Coronary artery (tissue), 2 donors: ENCODE measurements at regions not wholly inside any gene's neighbourhood (a gene's known extent, or its start where the extent isn't known, plus 50 kb on each side); places are given as distances from the start of the nearest gene placed in this dataset.

Experiments
- DNase-seq: peaks from one replicate; pipeline ENCODE4 v3.0.0-alpha.2; 2017; ENCODE audit warnings: low spot score
- H3K27ac ChIP-seq, 2 donors: fragments of 200-600 bp; sonication (generic); one replicate each; pipeline ENCODE4 v1.5.1; 2016 to 2019
- H3K4me3 ChIP-seq: fragments of 200-600 bp; sonication (generic); 2 replicates; pipeline ENCODE4 v1.5.1; 2016; ENCODE audit warnings: mild to moderate bottlenecking, moderate library complexity
- CTCF ChIP-seq: fragments of 200-600 bp; sonication (generic); IDR thresholded peaks from one replicate; pipeline ENCODE4 v1.5.1; 2019; ENCODE audit warnings: antibody characterized with exemption

GRCh38 chr1:199287206-199287605 is 648.4 kb downstream of the PTPRC start:
- Histone ChIP-seq H3K27ac (no peak overlapping the region), H3K4me3 (no peak overlapping the region)
- DNase-seq = no peak
- no peak for TF ChIP-seq CTCF

GRCh38 chr1:199287647-199288046 is 648.8 kb downstream of the PTPRC start:
- Histone ChIP-seq H3K27ac (no peak overlapping the region), H3K4me3 (no peak overlapping the region)
- DNase-seq = no peak
- TF ChIP-seq CTCF = no peak

- Histone ChIP-seq H3K4me3 (no peak overlapping the region), H3K27ac (no peak overlapping the region)
- TF ChIP-seq CTCF = no peak
- no peak for DNase-seq
These were observed 651.3 kb downstream of the PTPRC start for GRCh38 chr1:199290186-199290585.

- H3K4me3 ChIP-seq = no peak overlapping the region
- TF ChIP-seq CTCF = no peak
- no peak overlapping the region for H3K27ac ChIP-seq
- no peak for DNase-seq
These were observed 652.3 kb downstream of the PTPRC start for GRCh38 chr1:199291022-199291740.

- H3K4me3 ChIP-seq = no peak overlapping the region
- DNase-seq = no peak
- H3K27ac ChIP-seq = no peak overlapping the region
- no peak for TF ChIP-seq CTCF
These were observed 654.1 kb downstream of the PTPRC start for GRCh38 chr1:199292896-199293295.

- no peak for DNase-seq
- H3K27ac ChIP-seq = no peak overlapping the region
- no peak for TF ChIP-seq CTCF
- H3K4me3 ChIP-seq = no peak overlapping the region
These were observed 656.3 kb downstream of the PTPRC start for GRCh38 chr1:199295107-199295506.

- no peak for TF ChIP-seq CTCF
- H3K4me3 ChIP-seq = no peak overlapping the region
- H3K27ac ChIP-seq = no peak overlapping the region
- DNase-seq = no peak
These were observed 658.3 kb downstream of the PTPRC start for GRCh38 chr1:199297174-199297573.
